SK-N-SH (cell line): ENCODE measurements at regions not wholly inside any gene's neighbourhood (a gene's known extent, or its start where the extent isn't known, plus 50 kb on each side); places are given as distances from the start of the nearest gene placed in this dataset.

Experiments
- POLR2AphosphoS5 ChIP-seq: IDR thresholded peaks from 2 replicates; pipeline ENCODE4 v1.6.1; 2012; ENCODE audit warnings: low read depth, low read length
- TCF12 ChIP-seq: IDR thresholded peaks from 2 replicates; pipeline ENCODE4 v1.4.0; 2012
- TF ChIP-seq, protein P1 (sequence below): IDR thresholded peaks from 2 replicates; pipeline ENCODE4; 2012
- TF ChIP-seq, protein P2 (sequence below): IDR thresholded peaks from 2 replicates; pipeline ENCODE4 v1.4.0; 2012; ENCODE audit warnings: low read depth

DNA sequence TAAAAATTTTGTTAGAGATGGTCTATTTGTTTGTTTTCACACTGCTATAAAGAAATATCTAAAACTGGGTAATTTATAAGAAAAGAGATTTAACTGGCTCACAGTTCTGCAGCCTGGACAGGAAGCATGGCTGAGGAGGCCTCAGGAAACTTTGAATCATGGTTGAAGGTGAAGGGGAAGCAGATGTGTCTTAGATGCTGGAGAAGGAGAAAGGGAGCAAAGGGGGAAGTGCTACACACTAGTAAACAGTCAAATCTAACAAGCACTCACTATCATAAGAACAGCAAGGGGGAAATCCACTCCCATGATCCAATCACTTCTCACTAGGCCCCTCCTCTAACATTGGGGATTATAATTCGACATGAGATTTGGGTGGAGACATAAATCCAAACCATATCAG is 76.8 kb upstream of the COL24A1 start:
- TF ChIP-seq, protein P1, sequence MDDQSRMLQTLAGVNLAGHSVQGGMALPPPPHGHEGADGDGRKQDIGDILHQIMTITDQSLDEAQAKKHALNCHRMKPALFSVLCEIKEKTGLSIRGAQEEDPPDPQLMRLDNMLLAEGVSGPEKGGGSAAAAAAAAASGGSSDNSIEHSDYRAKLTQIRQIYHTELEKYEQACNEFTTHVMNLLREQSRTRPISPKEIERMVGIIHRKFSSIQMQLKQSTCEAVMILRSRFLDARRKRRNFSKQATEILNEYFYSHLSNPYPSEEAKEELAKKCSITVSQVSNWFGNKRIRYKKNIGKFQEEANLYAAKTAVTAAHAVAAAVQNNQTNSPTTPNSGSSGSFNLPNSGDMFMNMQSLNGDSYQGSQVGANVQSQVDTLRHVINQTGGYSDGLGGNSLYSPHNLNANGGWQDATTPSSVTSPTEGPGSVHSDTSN: no peak
- TF ChIP-seq POLR2AphosphoS5 (no peak), TCF12 (no peak)
- TF ChIP-seq, protein P2, sequence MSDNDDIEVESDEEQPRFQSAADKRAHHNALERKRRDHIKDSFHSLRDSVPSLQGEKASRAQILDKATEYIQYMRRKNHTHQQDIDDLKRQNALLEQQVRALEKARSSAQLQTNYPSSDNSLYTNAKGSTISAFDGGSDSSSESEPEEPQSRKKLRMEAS: no peak
